C4-2B (cell line): ENCODE measurements at regions not wholly inside any gene's neighbourhood (a gene's known extent, or its start where the extent isn't known, plus 50 kb on each side); places are given as distances from the start of the nearest gene placed in this dataset.

ENCODE experiments used
- H3K27ac ChIP-seq: fragments of 450-650 bp; 2 replicates; pipeline ENCODE4 v1.5.1; 2017
- ZFX ChIP-seq: fragments of 450-650 bp; IDR thresholded peaks from 2 replicates; pipeline ENCODE4 v1.6.1; 2017
- TF ChIP-seq, protein P1 (sequence below): fragments of 450-650 bp; conservative IDR thresholded peaks from 2 replicates; pipeline ENCODE4 v1.5.1; 2017; ENCODE audit warnings: mild to moderate bottlenecking

DNA sequence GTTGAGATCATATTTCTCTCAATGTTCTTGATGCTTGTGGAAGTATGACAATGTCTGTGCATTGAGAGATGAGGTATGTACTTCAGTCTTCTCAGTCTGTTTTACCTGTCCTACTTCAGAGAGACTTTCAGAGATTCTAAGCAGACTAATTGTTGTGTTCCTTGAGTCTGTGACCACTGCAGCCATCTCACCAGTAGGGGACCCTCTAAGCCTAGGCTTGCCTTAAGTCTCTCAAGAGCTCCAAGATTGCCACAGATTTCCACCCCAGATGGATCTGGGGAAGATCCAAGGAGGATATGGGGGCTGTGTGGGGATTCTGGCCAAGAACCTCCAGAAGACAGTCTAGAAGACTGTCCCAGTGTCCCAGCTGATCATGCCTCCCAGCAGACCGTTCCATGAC lies 179.9 kb upstream of the PLET1 start:
- TF ChIP-seq, protein P1, sequence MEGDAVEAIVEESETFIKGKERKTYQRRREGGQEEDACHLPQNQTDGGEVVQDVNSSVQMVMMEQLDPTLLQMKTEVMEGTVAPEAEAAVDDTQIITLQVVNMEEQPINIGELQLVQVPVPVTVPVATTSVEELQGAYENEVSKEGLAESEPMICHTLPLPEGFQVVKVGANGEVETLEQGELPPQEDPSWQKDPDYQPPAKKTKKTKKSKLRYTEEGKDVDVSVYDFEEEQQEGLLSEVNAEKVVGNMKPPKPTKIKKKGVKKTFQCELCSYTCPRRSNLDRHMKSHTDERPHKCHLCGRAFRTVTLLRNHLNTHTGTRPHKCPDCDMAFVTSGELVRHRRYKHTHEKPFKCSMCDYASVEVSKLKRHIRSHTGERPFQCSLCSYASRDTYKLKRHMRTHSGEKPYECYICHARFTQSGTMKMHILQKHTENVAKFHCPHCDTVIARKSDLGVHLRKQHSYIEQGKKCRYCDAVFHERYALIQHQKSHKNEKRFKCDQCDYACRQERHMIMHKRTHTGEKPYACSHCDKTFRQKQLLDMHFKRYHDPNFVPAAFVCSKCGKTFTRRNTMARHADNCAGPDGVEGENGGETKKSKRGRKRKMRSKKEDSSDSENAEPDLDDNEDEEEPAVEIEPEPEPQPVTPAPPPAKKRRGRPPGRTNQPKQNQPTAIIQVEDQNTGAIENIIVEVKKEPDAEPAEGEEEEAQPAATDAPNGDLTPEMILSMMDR, result no peak
- TF ChIP-seq ZFX, result no peak
- no peak overlapping the region for H3K27ac ChIP-seq

DNA sequence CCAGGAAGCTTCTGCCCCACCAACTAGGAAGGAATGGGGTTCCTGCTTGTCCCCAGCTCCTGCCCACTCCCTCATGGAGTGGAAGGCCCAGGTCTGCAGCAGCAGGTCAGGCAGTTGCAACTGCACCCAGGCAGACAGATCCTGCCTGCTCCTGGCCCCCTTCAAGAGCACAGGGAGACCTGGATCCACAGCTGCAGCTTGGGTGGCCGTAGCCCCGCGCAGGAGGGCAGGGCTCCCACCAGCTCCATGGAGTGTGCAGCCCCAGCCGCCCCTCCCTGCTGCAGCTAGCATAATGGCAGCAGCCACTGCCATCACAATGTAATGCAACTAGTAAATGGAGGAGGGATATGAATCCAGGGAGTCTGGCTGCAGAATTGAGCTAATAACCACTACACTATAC lies 187.5 kb upstream of the PLET1 start:
- H3K27ac ChIP-seq, result no peak overlapping the region
- TF ChIP-seq, protein P1, result no peak
- TF ChIP-seq ZFX, result no peak

DNA sequence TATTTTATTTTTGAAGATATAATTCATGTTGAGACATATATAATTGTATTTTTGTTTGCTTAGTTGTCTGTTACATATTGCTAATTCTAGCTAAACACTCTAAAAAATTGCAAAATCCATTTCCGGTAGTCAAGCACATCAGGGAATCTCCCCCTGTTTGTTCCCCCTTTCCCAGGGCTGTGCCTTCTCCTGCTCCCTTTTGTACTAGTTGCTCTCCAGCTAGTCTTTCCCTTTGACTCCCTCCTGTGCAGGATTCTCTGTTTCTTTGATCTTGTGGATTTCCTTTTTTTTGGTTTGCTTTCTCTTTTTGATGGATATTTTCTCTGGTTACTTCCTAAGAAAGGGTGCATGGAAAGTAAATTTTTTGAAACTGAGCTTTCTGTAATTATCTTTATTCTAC lies 188.1 kb upstream of the PLET1 start:
- no peak for TF ChIP-seq ZFX
- TF ChIP-seq, protein P1, result no peak
- no peak overlapping the region for H3K27ac ChIP-seq

DNA sequence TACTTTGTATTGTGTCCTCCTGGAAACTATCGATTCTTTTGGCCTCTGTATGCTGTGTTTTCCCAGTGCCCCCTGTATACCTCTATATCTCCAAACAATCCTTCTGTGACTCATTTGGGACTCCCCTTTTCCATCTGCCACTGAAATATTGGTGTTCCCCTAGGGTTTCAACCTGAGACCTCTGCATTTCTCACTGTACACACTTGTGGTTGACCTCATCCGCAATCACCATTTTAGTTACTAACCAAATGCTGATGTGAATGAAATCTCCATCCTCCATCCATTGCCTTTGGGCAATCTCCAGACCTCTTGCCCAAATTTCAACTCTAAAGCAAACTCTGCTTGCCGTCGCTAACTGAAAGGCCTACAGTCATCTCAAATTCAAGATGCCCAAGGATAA lies 190.6 kb upstream of the PLET1 start:
- TF ChIP-seq ZFX, result no peak
- TF ChIP-seq, protein P1, result no peak
- no peak overlapping the region for H3K27ac ChIP-seq

DNA sequence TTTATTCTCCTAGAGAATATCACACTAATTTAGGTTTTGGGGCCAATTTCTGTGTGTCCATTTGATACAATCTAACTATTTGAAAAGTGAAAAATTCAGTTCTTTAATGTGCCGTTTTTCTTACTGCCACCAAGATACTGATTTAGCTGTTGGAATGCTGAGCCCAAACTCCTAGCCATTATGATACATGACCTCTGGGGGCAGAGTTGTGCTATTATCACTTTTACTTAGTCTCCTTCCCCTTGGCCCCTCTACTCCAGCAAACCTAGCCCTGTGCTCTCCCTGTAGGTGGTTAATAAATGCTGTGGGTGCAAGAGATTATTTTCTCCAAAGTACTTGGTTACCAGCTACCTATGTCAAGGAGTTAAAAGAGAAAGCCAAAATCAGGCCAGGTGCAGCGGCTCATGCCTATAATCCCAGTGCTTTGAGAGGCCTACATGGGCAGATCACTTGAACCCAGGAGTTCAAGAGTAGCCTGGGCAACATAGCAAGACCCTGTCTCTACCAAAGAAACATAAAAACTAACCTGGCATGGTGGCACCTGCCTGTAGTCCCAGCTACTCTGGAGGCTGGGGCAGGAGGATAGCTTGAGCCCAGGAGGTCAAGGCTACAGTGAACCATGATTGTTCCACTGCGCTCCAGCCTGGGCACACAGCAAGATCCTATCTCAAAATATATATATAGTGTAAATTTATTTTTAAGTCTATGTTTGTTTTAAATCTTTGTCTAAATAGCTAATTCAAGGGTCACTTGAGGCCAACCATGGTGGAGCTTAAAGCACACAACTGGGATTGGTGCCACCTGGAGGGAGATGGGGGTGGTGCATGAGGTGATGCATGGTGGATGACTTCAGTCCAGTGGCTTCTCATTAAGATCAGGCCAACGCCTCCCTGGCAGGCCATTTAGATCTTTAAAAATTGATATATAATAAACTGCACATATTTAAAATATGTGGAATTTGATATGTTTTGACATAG lies 193.2 kb upstream of the PLET1 start:
- TF ChIP-seq, protein P1, result peak; percentile 66
- TF ChIP-seq ZFX, result no peak

DNA sequence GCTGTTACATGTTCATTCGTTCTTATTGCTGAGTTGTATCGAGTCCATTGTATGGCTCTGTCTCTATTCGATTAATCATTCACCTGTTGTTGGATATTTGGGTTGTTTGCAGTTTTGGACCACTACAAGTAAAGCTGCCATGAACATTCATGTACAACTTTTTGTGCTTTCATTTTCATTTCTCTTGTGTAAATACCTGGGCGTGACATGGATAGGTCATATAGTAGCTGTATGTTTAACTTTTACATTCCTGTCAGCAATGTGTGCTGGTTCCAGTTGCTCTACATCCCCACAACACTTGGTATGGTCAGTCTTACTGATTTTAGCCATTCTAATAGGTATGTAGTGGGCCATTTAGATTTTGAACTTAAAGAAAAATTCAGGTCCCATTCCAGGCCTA lies 194.2 kb upstream of the PLET1 start:
- TF ChIP-seq, protein P1, result no peak
- TF ChIP-seq ZFX, result no peak
- no peak overlapping the region for H3K27ac ChIP-seq

More for the DNA sequence above, 193.2 kb upstream of the PLET1 start:
- no peak overlapping the region for H3K27ac ChIP-seq

DNA sequence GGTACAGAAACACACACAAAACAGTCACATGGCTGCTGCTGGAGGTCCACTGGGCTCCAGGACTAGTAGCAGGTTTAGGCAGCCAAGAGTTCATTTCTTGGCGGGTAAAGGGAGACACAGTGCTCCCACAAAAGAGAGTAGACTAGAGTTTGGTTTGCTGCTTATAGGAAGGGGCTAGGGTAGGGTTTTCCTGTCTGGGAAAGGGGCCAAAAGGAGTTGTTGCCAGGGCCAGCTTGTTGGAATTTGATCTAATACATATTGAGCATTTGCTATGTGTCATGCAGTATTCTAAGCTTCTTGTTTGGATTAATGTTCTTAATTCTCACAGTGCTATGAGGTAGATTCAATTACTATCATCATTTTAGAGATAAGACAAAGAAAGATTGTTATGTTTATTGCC lies 195.1 kb upstream of the PLET1 start:
- TF ChIP-seq ZFX, result no peak
- no peak overlapping the region for H3K27ac ChIP-seq

DNA sequence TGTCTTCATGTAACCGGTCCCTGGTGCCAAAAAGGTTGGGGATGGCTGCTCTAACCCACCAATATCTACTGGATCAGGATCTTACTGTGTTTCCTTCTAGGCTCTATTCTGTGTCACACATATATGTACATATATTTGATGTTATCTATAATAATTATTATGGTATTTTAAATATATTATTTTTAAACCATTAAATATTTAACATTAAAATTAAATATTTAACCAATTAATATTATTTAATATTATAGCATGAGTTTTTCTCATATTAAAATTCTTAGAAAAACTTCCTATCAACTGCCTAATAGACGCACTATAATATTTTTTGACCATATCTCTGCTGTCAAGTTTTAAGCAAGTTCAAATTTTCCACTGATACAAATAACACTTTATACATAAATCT lies 196.9 kb upstream of the PLET1 start:
- TF ChIP-seq, protein P1, result no peak
- no peak for TF ChIP-seq ZFX

More for the DNA sequence above, 196.9 kb upstream of the PLET1 start:
- H3K27ac ChIP-seq, result no peak overlapping the region
